Upper lobe of left lung (tissue), 4 donors: ENCODE measurements at regions not wholly inside any gene's neighbourhood (a gene's known extent, or its start where the extent isn't known, plus 50 kb on each side); places are given as distances from the start of the nearest gene placed in this dataset.

Source experiments
- CTCF ChIP-seq, 6 experiments: fragments of 450-650 bp in 4 of 6; fragments of 200-600 bp in 2 of 6; sonication (generic) in 2 of 6; IDR thresholded peaks; one replicate each; pipeline ENCODE4 v1.5.1; 2016 to 2019; ENCODE audit warnings: antibody characterized with exemption in 6 of 6
- EP300 ChIP-seq, 4 donors: sonication (generic); formaldehyde crosslinking; IDR thresholded peaks; one replicate each; pipeline ENCODE4 v1.5.1; 2017; ENCODE audit warnings: antibody characterized with exemption in 4 of 4, control low read depth in 2 of 4
- POLR2A ChIP-seq, 4 donors: fragments of 450-650 bp; IDR thresholded peaks; one replicate each; pipeline ENCODE4 v1.5.1; 2016 to 2017; ENCODE audit warnings: antibody characterized with exemption in 4 of 4, mild to moderate bottlenecking in 2 of 4
- POLR2AphosphoS5 ChIP-seq, 2 donors: sonication (generic); formaldehyde crosslinking; IDR thresholded peaks; one replicate each; pipeline ENCODE4 v1.5.1; 2017; ENCODE audit warnings: antibody characterized with exemption in 2 of 2

GRCh38 chr2:10205162-10205475 lies 82.6 kb downstream of the RRM2 start:
- TF ChIP-seq CTCF (IDR thresholded peaks at IDR 0.05) (no peak), POLR2AphosphoS5 (IDR thresholded peaks at IDR 0.05) (no peak), POLR2A (IDR thresholded peaks at IDR 0.05) (no peak), EP300 (IDR thresholded peaks at IDR 0.05) (no peak)
